PC-9 (cell line): ENCODE measurements at regions not wholly inside any gene's neighbourhood (a gene's known extent, or its start where the extent isn't known, plus 50 kb on each side); places are given as distances from the start of the nearest gene placed in this dataset.

ENCODE experiments used
- CTCF ChIP-seq: fragments of 200-600 bp; sonication (generic); conservative IDR thresholded peaks from 2 replicates; pipeline ENCODE4 v1.6.1; 2017; ENCODE audit warnings: mixed run types, antibody characterized with exemption, mild to moderate bottlenecking, moderate library complexity
- EZH2 ChIP-seq: fragments of 200-600 bp; sonication (generic); IDR thresholded peaks from 2 replicates; pipeline ENCODE4 v1.8.0; 2017; ENCODE audit warnings: antibody characterized with exemption, low read depth

GRCh38 chr12:24197532-24197931 is 248.1 kb upstream of the SOX5 start:
- TF ChIP-seq CTCF = no peak
- no peak for TF ChIP-seq EZH2
